Head of caudate nucleus (tissue), 42 donors: ENCODE measurements at regions not wholly inside any gene's neighbourhood (a gene's known extent, or its start where the extent isn't known, plus 50 kb on each side); places are given as distances from the start of the nearest gene placed in this dataset.
"Not testable (repeated sequence)": the region's sequence is repeated elsewhere in the genome, so short reads cannot be mapped to it uniquely, and the experiment has no call there.

Source experiments
- DNase-seq, 42 donors: peaks; one replicate each; pipeline versions ENCODE4 v3.0.0 to v3.0.0-alpha.2; 2020 to 2021; ENCODE audit warnings: mixed read lengths in 7 of 42
- intact Hi-C: fragments of 100-400 bp; cut with DNase I; formaldehyde crosslinking; loops from one replicate; pipeline ENCODE4 v1.15.0; 2022

GRCh38 chrX:26672571-26672970, 456.6 kb downstream of the MAGEB5 start:
- intact Hi-C loops: no loop called here
- DNase-seq: no peak

GRCh38 chrX:26670521-26670920, 454.6 kb downstream of the MAGEB5 start:
- no peak for DNase-seq
- intact Hi-C loops: no loop called here

GRCh38 chrX:26664919-26665318, 448.9 kb downstream of the MAGEB5 start:
- DNase-seq: no peak
- intact Hi-C loops: no loop called here

- intact Hi-C loops: no loop called here
- DNase-seq: no peak
Observed at GRCh38 chrX:26653050-26653449, 437.1 kb downstream of the MAGEB5 start.

- intact Hi-C loops: no loop called here
- DNase-seq: no peak
Observed at GRCh38 chrX:26651755-26652154, 435.8 kb downstream of the MAGEB5 start.

- peak in 1 of 42 donors; percentile 1 for DNase-seq
- intact Hi-C loops: no loop called here
Observed at GRCh38 chrX:26649534-26649933, 433.6 kb downstream of the MAGEB5 start.

GRCh38 chrX:26631385-26631784, 415.4 kb downstream of the MAGEB5 start:
- no peak for DNase-seq
- intact Hi-C loops: no loop called here

GRCh38 chrX:26613956-26614355, 398.0 kb downstream of the MAGEB5 start:
- no peak for DNase-seq
- intact Hi-C loops: no loop called here

GRCh38 chrX:26606971-26607370, 391.0 kb downstream of the MAGEB5 start:
- DNase-seq: no peak
- intact Hi-C loops: no loop called here

GRCh38 chrX:26597981-26598380, 382.0 kb downstream of the MAGEB5 start:
- DNase-seq: no peak
- intact Hi-C loops: no loop called here

- intact Hi-C loops: no loop called here
- DNase-seq: no peak
Observed at GRCh38 chrX:26590849-26591248, 374.9 kb downstream of the MAGEB5 start.

- no peak for DNase-seq
- intact Hi-C loops: no loop called here
Observed at GRCh38 chrX:26586570-26586969, 370.6 kb downstream of the MAGEB5 start.

GRCh38 chrX:26581091-26581490, 365.1 kb downstream of the MAGEB5 start:
- intact Hi-C loops: no loop called here
- no peak for DNase-seq

GRCh38 chrX:26580021-26580420, 364.1 kb downstream of the MAGEB5 start:
- DNase-seq: no peak
- intact Hi-C loops: no loop called here

- intact Hi-C loops: no loop called here
- no peak for DNase-seq
Observed at GRCh38 chrX:26574234-26574633, 358.3 kb downstream of the MAGEB5 start.

- no peak for DNase-seq
- intact Hi-C loops: no loop called here
Observed at GRCh38 chrX:26562156-26562555, 346.2 kb downstream of the MAGEB5 start.

- DNase-seq: no peak
- intact Hi-C loops: no loop called here
Observed at GRCh38 chrX:26559855-26560254, 343.9 kb downstream of the MAGEB5 start.

GRCh38 chrX:26558719-26559386, 342.9 kb downstream of the MAGEB5 start:
- peak in 1 of 42 donors; percentile 10 for DNase-seq
- intact Hi-C loops: no loop called here

- intact Hi-C loops: no loop called here
- no peak for DNase-seq
Observed at GRCh38 chrX:26557691-26558321, 341.8 kb downstream of the MAGEB5 start.

- intact Hi-C loops: not testable (repeated sequence)
Observed at GRCh38 chrX:26525768-26526167, 309.8 kb downstream of the MAGEB5 start.

GRCh38 chrX:26522501-26522900, 306.5 kb downstream of the MAGEB5 start:
- intact Hi-C loops: no loop called here
- DNase-seq: no peak

More at GRCh38 chrX:26525768-26526167, 309.8 kb downstream of the MAGEB5 start:
- DNase-seq: not testable (repeated sequence)
